ENCODE measurements at regions not wholly inside any gene's neighbourhood (a gene's known extent, or its start where the extent isn't known, plus 50 kb on each side); places are given as distances from the start of the nearest gene placed in this dataset.
"Not testable (repeated sequence)": the region's sequence is repeated elsewhere in the genome, so short reads cannot be mapped to it uniquely, and the experiment has no call there.

DNA sequence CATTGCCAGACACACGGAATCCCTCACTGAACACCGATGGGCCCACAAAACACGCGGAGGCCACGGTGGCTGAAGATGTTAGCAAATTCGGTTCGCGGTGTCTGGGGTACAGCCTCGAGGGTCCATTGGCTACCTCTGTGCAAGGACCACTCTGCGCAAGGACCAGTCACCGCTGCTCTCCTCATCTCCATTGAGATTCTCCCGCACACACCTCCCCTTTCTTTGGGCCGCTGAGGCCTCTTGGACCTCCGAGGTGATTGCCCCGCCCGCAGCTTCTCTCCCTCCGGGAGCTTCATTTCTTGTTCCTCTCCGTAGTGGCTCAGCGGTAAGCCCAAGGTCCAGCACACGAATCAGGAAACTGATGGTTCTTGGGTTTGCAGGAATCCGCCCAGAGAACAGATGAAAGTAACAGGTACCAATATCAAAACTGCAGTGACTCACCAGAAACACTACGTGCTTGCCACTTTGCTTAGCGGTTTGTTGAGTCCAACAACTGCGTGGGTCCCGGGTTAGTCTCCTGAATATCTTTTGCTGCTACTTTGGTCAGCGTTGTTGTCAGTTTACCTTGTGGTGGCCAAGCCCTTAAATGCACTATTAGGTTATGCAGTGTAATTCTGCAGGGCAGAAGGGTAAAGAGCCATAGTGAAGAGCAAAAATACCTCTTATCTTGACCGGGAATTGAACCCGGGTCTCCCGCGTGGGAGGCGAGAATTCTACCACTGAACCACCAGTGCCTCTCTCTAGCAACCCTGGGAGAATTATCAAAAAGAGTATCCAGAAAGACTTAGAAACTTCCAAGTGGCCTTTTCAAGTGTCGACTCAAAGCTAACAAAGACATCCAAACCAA lies 126.8 kb downstream of the PPIAL4A start:
- H3K27me3 Mint-ChIP-seq (ENCODE audit: insufficient read depth); H3K27ac ChIP-seq (ENCODE audit: low read depth, low read length); H3K9ac ChIP-seq (ENCODE audit: extremely low read depth, low read length, poor library complexity, severe bottlenecking); H3K4me3 ChIP-seq (ENCODE audit: low read length); H3K9me3 Mint-ChIP-seq; H3K4me1 Mint-ChIP-seq; H3K9me3 ChIP-seq (ENCODE audit: control insufficient read depth, low read length); H3K27ac Mint-ChIP-seq; H3K36me3 ChIP-seq (ENCODE audit: control insufficient read depth, insufficient read depth, low read length); H3K36me3 Mint-ChIP-seq (ENCODE audit: low read depth); H3K27me3 ChIP-seq (ENCODE audit: control insufficient read depth, insufficient read depth, low read length, poor library complexity, severe bottlenecking); H3K4me1 ChIP-seq (ENCODE audit: control insufficient read depth, insufficient read depth, low read length); H3K4me3 Mint-ChIP-seq: not testable (repeated sequence)
- WGBS, 2 experiments (ENCODE audit: insufficient coverage in 1 of 2, insufficient read length in 1 of 2), result 56% methylated on average over 15 of the region's 32 CpGs; no CpG with 5 or more reads in 1 of the 2 experiments
- peak; percentile 85 for DNase-seq

DNA sequence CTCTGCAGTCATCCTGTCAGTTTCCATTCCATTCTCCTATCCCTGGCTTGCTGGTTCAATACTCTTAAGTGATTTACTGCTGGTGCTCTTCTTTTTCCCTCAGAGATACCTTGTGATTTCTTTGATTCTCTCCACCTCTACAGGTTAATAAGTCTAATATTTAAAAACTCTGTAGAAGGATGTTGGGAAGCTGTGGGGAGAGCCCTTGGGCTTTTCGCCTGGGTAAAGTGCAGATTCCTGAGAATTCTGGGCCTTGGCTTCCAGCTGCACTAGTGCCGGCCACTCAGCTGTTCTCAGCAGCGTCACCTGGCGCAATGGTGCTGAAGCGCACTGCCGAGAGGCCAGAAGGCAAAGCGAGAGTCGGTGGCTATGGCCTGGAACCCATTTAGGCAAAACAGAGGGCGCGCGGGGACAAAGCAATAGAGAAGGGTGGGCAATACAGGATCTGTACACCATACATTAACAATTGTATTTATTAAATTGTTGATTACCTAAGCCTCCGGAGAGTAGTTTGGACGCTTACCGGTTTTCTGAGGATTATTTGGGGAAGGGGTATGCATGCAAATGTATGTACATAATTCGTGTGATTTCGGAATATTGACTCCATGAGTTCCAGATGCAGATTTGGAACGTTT lies 130.3 kb downstream of the PPIAL4A start:
- H3K9me3 Mint-ChIP-seq; H3K9ac ChIP-seq (ENCODE audit: extremely low read depth, low read length, poor library complexity, severe bottlenecking); H3K9me3 ChIP-seq (ENCODE audit: control insufficient read depth, low read length); H3K27ac ChIP-seq (ENCODE audit: low read depth, low read length); H3K4me3 Mint-ChIP-seq; H3K36me3 ChIP-seq (ENCODE audit: control insufficient read depth, insufficient read depth, low read length); H3K27me3 Mint-ChIP-seq (ENCODE audit: insufficient read depth); H3K36me3 Mint-ChIP-seq (ENCODE audit: low read depth); H3K4me1 Mint-ChIP-seq; H3K27me3 ChIP-seq (ENCODE audit: control insufficient read depth, insufficient read depth, low read length, poor library complexity, severe bottlenecking); H3K27ac Mint-ChIP-seq; H3K4me3 ChIP-seq (ENCODE audit: low read length); H3K4me1 ChIP-seq (ENCODE audit: control insufficient read depth, insufficient read depth, low read length): not testable (repeated sequence)
- peak; percentile 47 for TF ChIP-seq CTCF (conservative IDR thresholded peaks at IDR 0.05)
- no CpG with 5 or more reads among the region's 17 CpGs for WGBS, 2 experiments (ENCODE audit: insufficient coverage in 1 of 2, insufficient read length in 1 of 2)
- peak; percentile 40 for DNase-seq

DNA sequence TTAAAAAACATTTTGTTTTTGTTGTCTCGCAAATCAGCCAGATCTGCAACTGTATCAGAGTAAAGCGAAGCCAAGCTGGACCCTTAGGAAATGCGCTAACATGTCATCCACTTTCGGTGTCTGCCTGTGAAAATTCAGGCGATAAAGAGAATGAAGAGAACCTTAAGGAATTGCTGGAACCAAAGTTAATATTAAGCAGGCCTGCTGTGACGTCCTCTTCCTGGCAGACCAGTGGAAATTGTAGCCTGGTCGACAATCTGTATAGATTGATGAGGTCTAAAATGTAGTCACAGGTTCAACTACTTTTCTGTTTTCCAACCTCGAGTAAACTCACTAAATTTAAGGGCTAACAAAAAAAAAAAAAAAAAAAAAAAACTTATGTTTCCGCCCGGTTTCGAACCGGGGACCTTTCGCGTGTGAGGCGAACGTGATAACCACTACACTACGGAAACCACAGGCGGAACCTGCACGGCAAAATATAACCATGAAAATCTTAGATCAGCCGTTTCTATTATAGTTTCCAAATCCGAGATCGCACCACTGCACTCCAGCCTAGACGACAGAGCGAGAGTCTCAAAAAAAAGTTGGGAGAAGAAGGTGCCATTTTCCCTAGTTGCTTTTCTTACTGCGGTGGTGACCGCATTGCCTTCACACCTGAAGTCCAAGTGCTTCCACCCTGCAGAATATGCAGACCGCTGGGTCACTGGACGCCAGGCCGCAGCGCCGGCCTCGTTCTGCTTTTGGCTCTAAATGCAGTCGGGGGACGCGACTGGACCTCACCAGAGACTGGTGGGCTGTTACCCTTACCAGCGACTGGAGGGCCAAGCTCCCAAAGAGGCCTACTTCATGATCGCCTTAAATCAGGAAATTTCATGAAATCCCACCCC lies 131.0 kb downstream of the PPIAL4A start:
- not testable (repeated sequence) for H3K9me3 Mint-ChIP-seq; H3K27me3 Mint-ChIP-seq (ENCODE audit: insufficient read depth); H3K4me1 Mint-ChIP-seq; H3K4me1 ChIP-seq (ENCODE audit: control insufficient read depth, insufficient read depth, low read length); H3K36me3 Mint-ChIP-seq (ENCODE audit: low read depth); H3K9me3 ChIP-seq (ENCODE audit: control insufficient read depth, low read length); H3K27ac ChIP-seq (ENCODE audit: low read depth, low read length); H3K36me3 ChIP-seq (ENCODE audit: control insufficient read depth, insufficient read depth, low read length); H3K27me3 ChIP-seq (ENCODE audit: control insufficient read depth, insufficient read depth, low read length, poor library complexity, severe bottlenecking); H3K9ac ChIP-seq (ENCODE audit: extremely low read depth, low read length, poor library complexity, severe bottlenecking)
- WGBS, 2 experiments (ENCODE audit: insufficient coverage in 1 of 2, insufficient read length in 1 of 2), result 3 to 12% methylated on average over 5 to 17 of the region's 37 CpGs
- H3K4me3 Mint-ChIP-seq, result peak overlapping the region; percentile 71
- peak overlapping the region; percentile 69 for H3K4me3 ChIP-seq (ENCODE audit: low read length)
- H3K27ac Mint-ChIP-seq, result peak overlapping the region; percentile 64
- peak; percentile 82 for DNase-seq

GRCh38 chr1:121021716-121022115 lies 132.1 kb downstream of the PPIAL4A start:
- H3K27ac Mint-ChIP-seq; H3K4me1 Mint-ChIP-seq; H3K27me3 Mint-ChIP-seq (ENCODE audit: insufficient read depth): not testable (repeated sequence)

More at GRCh38 chr1:121021716-121022115, 132.1 kb downstream of the PPIAL4A start:
- H3K36me3 Mint-ChIP-seq (ENCODE audit: low read depth); H3K4me3 ChIP-seq (ENCODE audit: low read length); H3K9ac ChIP-seq (ENCODE audit: extremely low read depth, low read length, poor library complexity, severe bottlenecking); H3K9me3 ChIP-seq (ENCODE audit: control insufficient read depth, low read length); H3K27ac ChIP-seq (ENCODE audit: low read depth, low read length); H3K36me3 ChIP-seq (ENCODE audit: control insufficient read depth, insufficient read depth, low read length); H3K9me3 Mint-ChIP-seq; H3K4me1 ChIP-seq (ENCODE audit: control insufficient read depth, insufficient read depth, low read length); H3K27me3 ChIP-seq (ENCODE audit: control insufficient read depth, insufficient read depth, low read length, poor library complexity, severe bottlenecking): not testable (repeated sequence)
- 42 to 50% methylated on average over 1 to 5 of the region's 6 CpGs for WGBS, 2 experiments (ENCODE audit: insufficient coverage in 1 of 2, insufficient read length in 1 of 2)
- peak overlapping the region; percentile 71 for H3K4me3 Mint-ChIP-seq
- DNase-seq, result peak; percentile 45
- TF ChIP-seq CTCF (conservative IDR thresholded peaks at IDR 0.05), result peak; percentile 12

All from endodermal cell (in vitro differentiated cells).